ENCODE measurements at regions not wholly inside any gene's neighbourhood (a gene's known extent, or its start where the extent isn't known, plus 50 kb on each side); places are given as distances from the start of the nearest gene placed in this dataset.

GRCh38 chr2:138228101-138228500 lies 263.8 kb downstream of the HNMT start:
- Histone ChIP-seq H3K27me3 (ENCODE audit: control insufficient read depth in 1 of 2, insufficient read depth in 2 of 2, low read length in 2 of 2) (no peaks in the 10 kb centered on the region), H3K36me3 (ENCODE audit: insufficient read depth, low read length) (no peaks in the 10 kb centered on the region), H3K27ac (ENCODE audit: low read depth in 1 of 2, low read length in 2 of 2) (no peak overlapping the region), H3K4me1 (ENCODE audit: insufficient read depth, low read length) (no peaks in the 10 kb centered on the region), H3K9me3 (ENCODE audit: control insufficient read depth in 1 of 2, insufficient read depth in 1 of 2, low read length in 2 of 2) (peaks cover 0 to 6% of the 10 kb centered on the region in 2 experiments), H3K4me3 (ENCODE audit: low read length) (no peak overlapping the region)
- no peak for DNase-seq
- no peak overlapping the region for H3K27ac Mint-ChIP-seq
- ChIA-PET CTCF (no interaction called here), POLR2A (no interaction called here)
- H3K36me3 Mint-ChIP-seq (ENCODE audit: low read depth), result no peaks in the 10 kb centered on the region
- no peaks in the 10 kb centered on the region for H3K4me1 Mint-ChIP-seq (ENCODE audit: low read depth)
- TF ChIP-seq, protein P1, sequence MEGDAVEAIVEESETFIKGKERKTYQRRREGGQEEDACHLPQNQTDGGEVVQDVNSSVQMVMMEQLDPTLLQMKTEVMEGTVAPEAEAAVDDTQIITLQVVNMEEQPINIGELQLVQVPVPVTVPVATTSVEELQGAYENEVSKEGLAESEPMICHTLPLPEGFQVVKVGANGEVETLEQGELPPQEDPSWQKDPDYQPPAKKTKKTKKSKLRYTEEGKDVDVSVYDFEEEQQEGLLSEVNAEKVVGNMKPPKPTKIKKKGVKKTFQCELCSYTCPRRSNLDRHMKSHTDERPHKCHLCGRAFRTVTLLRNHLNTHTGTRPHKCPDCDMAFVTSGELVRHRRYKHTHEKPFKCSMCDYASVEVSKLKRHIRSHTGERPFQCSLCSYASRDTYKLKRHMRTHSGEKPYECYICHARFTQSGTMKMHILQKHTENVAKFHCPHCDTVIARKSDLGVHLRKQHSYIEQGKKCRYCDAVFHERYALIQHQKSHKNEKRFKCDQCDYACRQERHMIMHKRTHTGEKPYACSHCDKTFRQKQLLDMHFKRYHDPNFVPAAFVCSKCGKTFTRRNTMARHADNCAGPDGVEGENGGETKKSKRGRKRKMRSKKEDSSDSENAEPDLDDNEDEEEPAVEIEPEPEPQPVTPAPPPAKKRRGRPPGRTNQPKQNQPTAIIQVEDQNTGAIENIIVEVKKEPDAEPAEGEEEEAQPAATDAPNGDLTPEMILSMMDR (IDR thresholded peaks at IDR 0.05), result no peak
- intact Hi-C loops (cut with DNase I, micrococcal nuclease), result no loop called here
- ATAC-seq (ENCODE audit: poor library complexity), result no peak
- H3K4me3 Mint-ChIP-seq, result no peak overlapping the region
- H3K27me3 Mint-ChIP-seq, result no peaks in the 10 kb centered on the region
- H3K9me3 Mint-ChIP-seq, result peaks cover 2% of the 10 kb centered on the region

DNA sequence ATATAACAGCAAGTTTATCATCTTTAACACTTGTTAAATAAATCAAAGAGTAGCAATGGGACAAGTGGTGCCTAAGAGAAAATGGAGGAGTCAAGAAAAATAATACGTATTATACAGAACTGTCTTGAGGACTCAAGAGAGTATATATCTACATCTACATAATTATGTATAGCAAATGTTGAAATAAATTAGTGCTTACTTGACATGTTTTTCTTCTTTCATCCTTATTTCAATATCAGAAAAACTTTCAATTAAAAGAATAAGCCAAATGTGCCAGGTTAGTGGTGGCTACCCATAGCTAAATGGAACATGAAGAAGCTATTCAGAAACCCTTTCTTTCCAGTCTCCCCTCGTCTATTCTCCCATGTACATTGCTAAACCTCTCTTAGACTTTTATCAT lies 267.3 kb upstream of the SPOPL start:
- Mint-ChIP-seq H3K36me3 (ENCODE audit: low read depth) (no peaks in the 10 kb centered on the region), H3K9me3 (peaks cover 5% of the 10 kb centered on the region), H3K4me1 (ENCODE audit: low read depth) (no peaks in the 10 kb centered on the region), H3K27me3 (no peaks in the 10 kb centered on the region), H3K4me3 (no peak overlapping the region), H3K27ac (no peak overlapping the region)
- ATAC-seq (ENCODE audit: poor library complexity) (no peak), DNase-seq (no peak)
- Histone ChIP-seq H3K27ac (ENCODE audit: low read depth in 1 of 2, low read length in 2 of 2) (no peak overlapping the region), H3K27me3 (ENCODE audit: control insufficient read depth in 1 of 2, insufficient read depth in 2 of 2, low read length in 2 of 2) (no peaks in the 10 kb centered on the region), H3K9me3 (ENCODE audit: control insufficient read depth in 1 of 2, insufficient read depth in 1 of 2, low read length in 2 of 2) (peaks cover 0 to 9% of the 10 kb centered on the region in 2 experiments), H3K4me1 (ENCODE audit: insufficient read depth, low read length) (no peaks in the 10 kb centered on the region), H3K36me3 (ENCODE audit: insufficient read depth, low read length) (no peaks in the 10 kb centered on the region), H3K4me3 (ENCODE audit: low read length) (no peak overlapping the region)
- CTCF ChIA-PET, result no interaction called here
- POLR2A ChIA-PET, result no interaction called here
- intact Hi-C loops (cut with DNase I, micrococcal nuclease), result no loop called here
- TF ChIP-seq, protein P1 (IDR thresholded peaks at IDR 0.05), result no peak

DNA sequence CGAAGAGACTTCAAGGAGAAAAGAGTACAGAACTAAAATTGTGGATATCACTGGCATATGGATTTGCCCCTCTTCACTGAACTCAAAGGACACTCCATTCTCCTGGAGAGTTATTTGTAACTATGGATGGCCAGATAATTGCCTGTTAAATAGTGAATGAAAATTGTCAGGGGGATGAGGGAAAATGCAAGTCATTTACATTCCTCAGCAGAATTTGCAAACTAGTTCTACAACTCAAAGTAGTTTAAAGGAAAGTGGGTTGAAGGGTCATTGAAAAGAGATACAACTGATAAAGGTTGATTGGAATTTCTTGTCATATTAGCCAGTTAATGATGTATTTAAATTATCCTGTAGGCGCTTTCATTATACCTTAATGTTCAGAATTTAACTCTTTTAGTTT lies 266.5 kb upstream of the SPOPL start:
- POLR2A ChIA-PET, result no interaction called here
- Mint-ChIP-seq H3K9me3 (peaks cover 5% of the 10 kb centered on the region), H3K27ac (no peak overlapping the region), H3K36me3 (ENCODE audit: low read depth) (no peaks in the 10 kb centered on the region), H3K27me3 (no peaks in the 10 kb centered on the region), H3K4me1 (ENCODE audit: low read depth) (no peaks in the 10 kb centered on the region), H3K4me3 (no peak overlapping the region)
- H3K9me3 ChIP-seq (ENCODE audit: control insufficient read depth in 1 of 2, insufficient read depth in 1 of 2, low read length in 2 of 2), result peaks cover 0 to 9% of the 10 kb centered on the region in 2 experiments
- ATAC-seq (ENCODE audit: poor library complexity) (no peak), DNase-seq (no peak)
- TF ChIP-seq, protein P1 (IDR thresholded peaks at IDR 0.05), result no peak
- no peaks in the 10 kb centered on the region for H3K27me3 ChIP-seq (ENCODE audit: control insufficient read depth in 1 of 2, insufficient read depth in 2 of 2, low read length in 2 of 2)
- H3K4me3 ChIP-seq (ENCODE audit: low read length), result no peak overlapping the region
- CTCF ChIA-PET, result no interaction called here
- H3K36me3 ChIP-seq (ENCODE audit: insufficient read depth, low read length), result no peaks in the 10 kb centered on the region
- H3K4me1 ChIP-seq (ENCODE audit: insufficient read depth, low read length), result no peaks in the 10 kb centered on the region
- intact Hi-C loops (cut with DNase I, micrococcal nuclease), result no loop called here
- no peak overlapping the region for H3K27ac ChIP-seq (ENCODE audit: low read depth in 1 of 2, low read length in 2 of 2)

Data from CD4-positive, alpha-beta T cell (primary cell).